Chondrocyte (in vitro differentiated cells): ENCODE measurements at regions not wholly inside any gene's neighbourhood (a gene's known extent, or its start where the extent isn't known, plus 50 kb on each side); places are given as distances from the start of the nearest gene placed in this dataset.
"Not testable (repeated sequence)": the region's sequence is repeated elsewhere in the genome, so short reads cannot be mapped to it uniquely, and the experiment has no call there.

ENCODE experiments used
- DNase-seq: peaks from one replicate; pipeline ENCODE4 v3.0.0; 2021; ENCODE audit warnings: mixed read lengths, low spot score
- H3K27ac Mint-ChIP-seq: one replicate; pipeline ENCODE4 v1.8.0; 2021; ENCODE audit warnings: mild to moderate bottlenecking, moderate library complexity, mixed read lengths; ENCODE audit not compliant: unreplicated experiment
- H3K27me3 Mint-ChIP-seq: 2 replicates; pipeline ENCODE4 v1.8.0; 2021; ENCODE audit warnings: low read depth, mixed read lengths
- H3K36me3 Mint-ChIP-seq: 2 replicates; pipeline ENCODE4 v1.8.0; 2021; ENCODE audit warnings: low read depth, mixed read lengths
- H3K4me1 Mint-ChIP-seq: 2 replicates; pipeline ENCODE4 v1.8.0; 2021; ENCODE audit warnings: low read depth, mild to moderate bottlenecking, mixed read lengths
- H3K4me3 Mint-ChIP-seq: one replicate; pipeline ENCODE4 v1.8.0; 2021; ENCODE audit warnings: mild to moderate bottlenecking, moderate library complexity, mixed read lengths; ENCODE audit not compliant: unreplicated experiment
- H3K9me3 Mint-ChIP-seq: 2 replicates; pipeline ENCODE4 v1.8.0; 2021; ENCODE audit warnings: low read depth, mixed read lengths
- CTCF ChIP-seq: fragments of 200-600 bp; sonication (generic); IDR thresholded peaks from 2 replicates; pipeline ENCODE4 v1.5.0; 2021; ENCODE audit warnings: antibody characterized with exemption, mild to moderate bottlenecking, moderate library complexity

- DNase-seq, result no peak
- TF ChIP-seq CTCF, result no peak
- H3K9me3 Mint-ChIP-seq, result peaks cover 2% of the 10 kb centered on the region
- H3K27ac Mint-ChIP-seq, result peak overlapping the region; percentile 58
- H3K4me3 Mint-ChIP-seq, result no peak overlapping the region
- H3K36me3 Mint-ChIP-seq, result peaks cover 2% of the 10 kb centered on the region
- peaks cover 35% of the 10 kb centered on the region for H3K4me1 Mint-ChIP-seq
- H3K27me3 Mint-ChIP-seq, result no peaks in the 10 kb centered on the region
Observed at GRCh38 chr20:50449738-50450492, 60.3 kb upstream of the PTPN1 start.

- Mint-ChIP-seq H3K9me3 (peaks cover 2% of the 10 kb centered on the region), H3K4me3 (peak overlapping the region; percentile 58), H3K4me1 (peaks cover 35% of the 10 kb centered on the region), H3K27ac (peak overlapping the region; percentile 83), H3K36me3 (peaks cover 2% of the 10 kb centered on the region), H3K27me3 (no peaks in the 10 kb centered on the region)
- no peak for DNase-seq
- TF ChIP-seq CTCF, result no peak
Observed at GRCh38 chr20:50450493-50450826, 59.7 kb upstream of the PTPN1 start.

- Mint-ChIP-seq H3K36me3 (peaks cover 2% of the 10 kb centered on the region), H3K27me3 (no peaks in the 10 kb centered on the region), H3K4me3 (peak overlapping the region; percentile 58), H3K4me1 (peaks cover 35% of the 10 kb centered on the region), H3K9me3 (peaks cover 2% of the 10 kb centered on the region), H3K27ac (peak overlapping the region; percentile 83)
- no peak for TF ChIP-seq CTCF
- DNase-seq, result no peak
Observed at GRCh38 chr20:50450881-50451752, 59.1 kb upstream of the PTPN1 start.

GRCh38 chr20:50451792-50452425, 58.3 kb upstream of the PTPN1 start:
- Mint-ChIP-seq H3K4me3 (peak overlapping the region; percentile 58), H3K27ac (peak overlapping the region; percentile 83), H3K4me1 (peaks cover 35% of the 10 kb centered on the region)
- not testable (repeated sequence) for DNase-seq, H3K27me3 Mint-ChIP-seq, H3K36me3 Mint-ChIP-seq, H3K9me3 Mint-ChIP-seq

- no peak overlapping the region for H3K4me3 Mint-ChIP-seq
- peaks cover 34% of the 10 kb centered on the region for H3K4me1 Mint-ChIP-seq
- no peak for DNase-seq
- H3K27ac Mint-ChIP-seq, result no peak overlapping the region
- TF ChIP-seq CTCF, result no peak
- no peaks in the 10 kb centered on the region for H3K27me3 Mint-ChIP-seq
- H3K36me3 Mint-ChIP-seq, result peaks cover under 1% of the 10 kb centered on the region
- peaks cover 2% of the 10 kb centered on the region for H3K9me3 Mint-ChIP-seq
Observed at GRCh38 chr20:50453533-50454244, 56.5 kb upstream of the PTPN1 start.

- not testable (repeated sequence) for H3K9me3 Mint-ChIP-seq, H3K4me3 Mint-ChIP-seq, H3K36me3 Mint-ChIP-seq, DNase-seq, H3K27me3 Mint-ChIP-seq, H3K27ac Mint-ChIP-seq
- H3K4me1 Mint-ChIP-seq, result peaks cover 19% of the 10 kb centered on the region
Observed at GRCh38 chr20:50455245-50455644, 54.9 kb upstream of the PTPN1 start.
